SK-N-SH (cell line): ENCODE measurements at regions not wholly inside any gene's neighbourhood (a gene's known extent, or its start where the extent isn't known, plus 50 kb on each side); places are given as distances from the start of the nearest gene placed in this dataset.

Experiments used
- CTCF ChIA-PET: fragments of 300-600, 350-600 bp; formaldehyde crosslinking; extraction: SDS; loops from one replicate; lab custom pipeline; 2021; lab: Yijun Ruan, JAX
- POLR2A ChIA-PET: fragments of 350-600 bp; sonication (Branson Sonifier 250); formaldehyde crosslinking; extraction: SDS; loops from one replicate; lab custom pipeline; 2020; ENCODE audit warnings: antibody characterized with exemption, inconsistent platforms; lab: Yijun Ruan, JAX
- DNase-seq: peaks from one replicate; pipeline ENCODE4 v3.0.0; 2012
- H2AFZ ChIP-seq: fragments of 200-600 bp; sonication (generic); 2 replicates; pipeline ENCODE4 v1.8.1; 2016; ENCODE audit warnings: antibody characterized with exemption, mild to moderate bottlenecking, low read depth
- H3F3A ChIP-seq: fragments of 200-600 bp; sonication (generic); replicated peaks from 2 replicates; pipeline ENCODE3; 2016; ENCODE audit warnings: antibody characterized with exemption, mild to moderate bottlenecking; ENCODE audit not compliant: insufficient read depth
- H3K27ac ChIP-seq, 2 experiments: fragments of 200-500 bp in 1 of 2; fragments of 200-600 bp in 1 of 2; sonication (Bioruptor generic) in 1 of 2; sonication (generic), shearing (Covaris generic) in 1 of 2; 2 replicates each; pipeline versions ENCODE4 v1.5.1 to v1.6.1; 2014 to 2016; ENCODE audit warnings: low read depth in 2 of 2, inconsistent platforms in 1 of 2, low read length in 1 of 2, mild to moderate bottlenecking in 1 of 2, mixed read lengths in 1 of 2
- H3K27me3 ChIP-seq: fragments of 200-600 bp; sonication (generic), shearing (Covaris generic); 2 replicates; pipeline ENCODE4 v1.6.1; 2016; ENCODE audit warnings: mixed run types; ENCODE audit not compliant: insufficient read depth
- H3K36me3 ChIP-seq, 2 experiments: fragments of 200-500 bp in 1 of 2; fragments of 200-600 bp in 1 of 2; sonication (Bioruptor generic) in 1 of 2; sonication (generic) in 1 of 2; replicated peaks in 1 of 2; 2 replicates each; pipeline versions ENCODE3 to v1.5.1; 2014 to 2016; ENCODE audit warnings: low read length in 1 of 2, mild to moderate bottlenecking in 1 of 2; ENCODE audit not compliant: insufficient read depth in 2 of 2, control insufficient read depth in 1 of 2
- H3K4me1 ChIP-seq, 2 experiments: fragments of 200-500 bp in 1 of 2; fragments of 200-600 bp in 1 of 2; sonication (Bioruptor generic) in 1 of 2; sonication (generic), shearing (Covaris generic) in 1 of 2; 2 replicates each; pipeline versions ENCODE4 v1.5.1 to v1.6.1; 2014 to 2016; ENCODE audit warnings: low read depth in 1 of 2, low read length in 1 of 2, mixed run types in 1 of 2; ENCODE audit not compliant: insufficient read depth in 2 of 2, control insufficient read depth in 1 of 2
- H3K4me2 ChIP-seq: fragments of 200-600 bp; sonication (generic), shearing (Covaris generic); 2 replicates; pipeline ENCODE4 v1.6.1; 2017; ENCODE audit warnings: mixed run types
- H3K4me3 ChIP-seq, 2 experiments: fragments of 200-500 bp in 1 of 2; fragments of 200-600 bp in 1 of 2; sonication (Bioruptor generic) in 1 of 2; sonication (generic), shearing (Covaris generic) in 1 of 2; 2 replicates each; pipeline versions ENCODE4 v1.5.1 to v1.8.1; 2014 to 2016; ENCODE audit warnings: low read depth in 2 of 2, inconsistent platforms in 1 of 2, low read length in 1 of 2, mild to moderate bottlenecking in 1 of 2, mixed read lengths in 1 of 2, moderate library complexity in 1 of 2
- H3K79me2 ChIP-seq: fragments of 200-600 bp; sonication (generic); 2 replicates; pipeline ENCODE4 v1.8.1; 2017; ENCODE audit warnings: mild to moderate bottlenecking; ENCODE audit not compliant: insufficient read depth
- H3K9ac ChIP-seq: fragments of 200-600 bp; sonication (generic); 2 replicates; pipeline ENCODE4 v1.6.1; 2017; ENCODE audit warnings: mixed run types
- H3K9me2 ChIP-seq: fragments of 200-600 bp; sonication (generic); 2 replicates; pipeline ENCODE4 v1.6.1; 2017; ENCODE audit warnings: mixed run types
- H3K9me3 ChIP-seq: fragments of 200-600 bp; sonication (generic); 2 replicates; pipeline ENCODE4 v1.6.1; 2017; ENCODE audit warnings: mixed run types, mild to moderate bottlenecking, moderate library complexity
- H4K20me1 ChIP-seq: fragments of 200-600 bp; sonication (generic); 2 replicates; pipeline ENCODE4 v1.6.1; 2017; ENCODE audit warnings: mild to moderate bottlenecking, mixed run types; ENCODE audit not compliant: insufficient read depth
- CHD2 ChIP-seq: fragments of 150-350 bp; IDR thresholded peaks from 2 replicates; pipeline ENCODE4 v1.6.1; 2018; ENCODE audit warnings: low read length; ENCODE audit not compliant: partially characterized antibody
- EZH2phosphoT487 ChIP-seq: fragments of 200-600 bp; sonication (generic); IDR thresholded peaks from 2 replicates; pipeline ENCODE4 v1.6.1; 2017; ENCODE audit warnings: low read depth, mixed run types, mild to moderate bottlenecking, antibody characterized with exemption, moderate library complexity, borderline replicate concordance
- FOXM1 ChIP-seq: IDR thresholded peaks from 2 replicates; pipeline ENCODE4 v1.4.0; 2012; ENCODE audit warnings: low read depth, mild to moderate bottlenecking
- GABPA ChIP-seq: IDR thresholded peaks from 2 replicates; pipeline ENCODE4 v1.4.0; 2012; ENCODE audit warnings: low read depth, mild to moderate bottlenecking
- MEF2A ChIP-seq: IDR thresholded peaks from 2 replicates; pipeline ENCODE4 v1.4.0; 2012; ENCODE audit warnings: low read depth, borderline replicate concordance
- MXI1 ChIP-seq: IDR thresholded peaks from 2 replicates; pipeline ENCODE4 v1.6.1; 2012; ENCODE audit warnings: mild to moderate bottlenecking, low read depth, low read length, improper control_type of control experiment
- NFIC ChIP-seq: IDR thresholded peaks from 2 replicates; pipeline ENCODE4 v1.4.0; 2012; ENCODE audit warnings: borderline replicate concordance
- RFX5 ChIP-seq: IDR thresholded peaks from 2 replicates; pipeline ENCODE4 v1.6.1; 2012; ENCODE audit warnings: mild to moderate bottlenecking, improper control_type of control experiment, low read length
- RXRA ChIP-seq: IDR thresholded peaks from 2 replicates; pipeline ENCODE4 v1.4.0; 2012; ENCODE audit warnings: low read depth, mild to moderate bottlenecking, borderline replicate concordance
- SIN3A ChIP-seq: IDR thresholded peaks from 2 replicates; pipeline ENCODE4 v1.6.1; 2012; ENCODE audit warnings: low read depth, mild to moderate bottlenecking, low read length, moderate library complexity, borderline replicate concordance
- SMC3 ChIP-seq: IDR thresholded peaks from 2 replicates; pipeline ENCODE4 v1.6.1; 2012; ENCODE audit warnings: low read depth, low read length, improper control_type of control experiment
- TAF1 ChIP-seq: IDR thresholded peaks from 2 replicates; pipeline ENCODE4 v1.6.1; 2012; ENCODE audit warnings: low read depth, mild to moderate bottlenecking, low read length, moderate library complexity, borderline replicate concordance
- TCF12 ChIP-seq: IDR thresholded peaks from 2 replicates; pipeline ENCODE4 v1.4.0; 2012
- TEAD4 ChIP-seq: IDR thresholded peaks from 2 replicates; pipeline ENCODE4 v1.4.0; 2012; ENCODE audit warnings: mild to moderate bottlenecking, borderline replicate concordance; ENCODE audit not compliant: insufficient read depth
- YY1 ChIP-seq: IDR thresholded peaks from 2 replicates; pipeline ENCODE4 v1.4.0; 2012; ENCODE audit warnings: low read depth, mild to moderate bottlenecking
- WGBS: methylation state at CpG from one replicate; pipeline ENCODE4 v1.1.6; 2017; ENCODE audit warnings: low lambda C conversion rate; 5-methylcytosine and 5-hydroxymethylcytosine counted together
- TF ChIP-seq, protein P1 (sequence below): fragments of 200-600 bp; sonication (generic); IDR thresholded peaks from 2 replicates; pipeline ENCODE4 v1.6.1; 2017; ENCODE audit warnings: antibody characterized with exemption, mild to moderate bottlenecking, moderate library complexity
- TF ChIP-seq, protein P2 (sequence below): fragments of 150-350 bp; IDR thresholded peaks from 2 replicates; pipeline ENCODE4 v1.6.1; 2016; ENCODE audit warnings: mild to moderate bottlenecking, low read depth, low read length
- TF ChIP-seq, protein P3 (sequence below): IDR thresholded peaks from 2 replicates; pipeline ENCODE4; 2012
- TF ChIP-seq, protein P4 (sequence below): IDR thresholded peaks from 2 replicates; pipeline ENCODE4 v1.4.0; 2012; ENCODE audit warnings: low read depth

DNA sequence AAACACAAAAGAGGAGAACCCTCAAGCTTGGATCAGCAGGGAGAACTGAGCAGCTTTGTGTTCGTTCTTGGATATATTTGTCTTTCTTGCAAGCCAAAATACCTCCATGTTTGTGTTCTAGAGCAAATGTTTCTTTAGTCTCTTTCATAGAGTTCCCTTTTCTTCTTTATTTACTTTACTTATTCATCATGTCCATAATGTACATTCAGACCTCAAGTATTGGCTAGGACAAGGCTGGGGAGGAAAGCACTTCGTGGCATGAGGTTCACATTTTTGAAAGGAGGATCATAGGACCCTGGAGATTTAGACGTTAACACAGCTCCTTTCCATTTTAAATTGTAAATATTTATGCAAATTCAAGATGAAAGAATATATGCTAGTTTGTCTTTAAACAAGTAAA lies 590.2 kb upstream of the MEF2C start (continued):
- TF ChIP-seq, protein P1, sequence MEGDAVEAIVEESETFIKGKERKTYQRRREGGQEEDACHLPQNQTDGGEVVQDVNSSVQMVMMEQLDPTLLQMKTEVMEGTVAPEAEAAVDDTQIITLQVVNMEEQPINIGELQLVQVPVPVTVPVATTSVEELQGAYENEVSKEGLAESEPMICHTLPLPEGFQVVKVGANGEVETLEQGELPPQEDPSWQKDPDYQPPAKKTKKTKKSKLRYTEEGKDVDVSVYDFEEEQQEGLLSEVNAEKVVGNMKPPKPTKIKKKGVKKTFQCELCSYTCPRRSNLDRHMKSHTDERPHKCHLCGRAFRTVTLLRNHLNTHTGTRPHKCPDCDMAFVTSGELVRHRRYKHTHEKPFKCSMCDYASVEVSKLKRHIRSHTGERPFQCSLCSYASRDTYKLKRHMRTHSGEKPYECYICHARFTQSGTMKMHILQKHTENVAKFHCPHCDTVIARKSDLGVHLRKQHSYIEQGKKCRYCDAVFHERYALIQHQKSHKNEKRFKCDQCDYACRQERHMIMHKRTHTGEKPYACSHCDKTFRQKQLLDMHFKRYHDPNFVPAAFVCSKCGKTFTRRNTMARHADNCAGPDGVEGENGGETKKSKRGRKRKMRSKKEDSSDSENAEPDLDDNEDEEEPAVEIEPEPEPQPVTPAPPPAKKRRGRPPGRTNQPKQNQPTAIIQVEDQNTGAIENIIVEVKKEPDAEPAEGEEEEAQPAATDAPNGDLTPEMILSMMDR: no peak
- TF ChIP-seq TAF1 (no peak), CHD2 (no peak), GABPA (no peak), MXI1 (no peak)

DNA sequence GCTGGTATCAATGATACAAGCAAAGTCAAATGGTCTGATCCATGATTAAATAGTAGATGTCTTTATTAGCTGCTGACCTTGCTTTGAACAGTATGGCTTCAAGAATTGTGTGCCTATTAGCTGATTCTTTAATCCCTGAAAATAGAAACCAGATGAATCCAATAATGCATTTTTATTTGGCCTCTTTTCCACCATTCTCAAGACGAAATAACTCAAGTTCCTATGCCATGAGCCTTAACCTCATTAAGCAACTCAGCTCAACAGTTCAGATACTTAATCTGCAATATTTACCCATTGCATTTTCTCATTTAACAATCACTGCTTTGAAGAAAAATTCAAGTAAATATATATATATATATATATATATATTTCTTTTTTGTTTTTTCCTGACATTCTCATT lies 588.6 kb upstream of the MEF2C start:
- Histone ChIP-seq H3K27ac (no peak overlapping the region), H3K4me2 (no peak overlapping the region), H2AFZ (no peak overlapping the region), H3K79me2 (no peaks in the 10 kb centered on the region), H3K9me2 (no peaks in the 10 kb centered on the region), H3K4me3 (no peak overlapping the region), H3K36me3 (no peaks in the 10 kb centered on the region), H3K4me1 (no peaks in the 10 kb centered on the region; a peak in 1 of 4 replicates), H3F3A (no peaks in the 10 kb centered on the region), H3K9me3 (no peaks in the 10 kb centered on the region), H3K9ac (no peak overlapping the region), H4K20me1 (no peaks in the 10 kb centered on the region), H3K27me3 (no peaks in the 10 kb centered on the region)
- DNase-seq: no peak
- WGBS: 23% methylated on average over 1 of the region's 1 CpG
- TF ChIP-seq RXRA (no peak), MXI1 (no peak), TAF1 (no peak), TEAD4 (no peak)
- TF ChIP-seq, protein P2, sequence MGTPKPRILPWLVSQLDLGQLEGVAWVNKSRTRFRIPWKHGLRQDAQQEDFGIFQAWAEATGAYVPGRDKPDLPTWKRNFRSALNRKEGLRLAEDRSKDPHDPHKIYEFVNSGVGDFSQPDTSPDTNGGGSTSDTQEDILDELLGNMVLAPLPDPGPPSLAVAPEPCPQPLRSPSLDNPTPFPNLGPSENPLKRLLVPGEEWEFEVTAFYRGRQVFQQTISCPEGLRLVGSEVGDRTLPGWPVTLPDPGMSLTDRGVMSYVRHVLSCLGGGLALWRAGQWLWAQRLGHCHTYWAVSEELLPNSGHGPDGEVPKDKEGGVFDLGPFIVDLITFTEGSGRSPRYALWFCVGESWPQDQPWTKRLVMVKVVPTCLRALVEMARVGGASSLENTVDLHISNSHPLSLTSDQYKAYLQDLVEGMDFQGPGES: no peak
- CTCF ChIA-PET: no interaction called here
- POLR2A ChIA-PET: no interaction called here

DNA sequence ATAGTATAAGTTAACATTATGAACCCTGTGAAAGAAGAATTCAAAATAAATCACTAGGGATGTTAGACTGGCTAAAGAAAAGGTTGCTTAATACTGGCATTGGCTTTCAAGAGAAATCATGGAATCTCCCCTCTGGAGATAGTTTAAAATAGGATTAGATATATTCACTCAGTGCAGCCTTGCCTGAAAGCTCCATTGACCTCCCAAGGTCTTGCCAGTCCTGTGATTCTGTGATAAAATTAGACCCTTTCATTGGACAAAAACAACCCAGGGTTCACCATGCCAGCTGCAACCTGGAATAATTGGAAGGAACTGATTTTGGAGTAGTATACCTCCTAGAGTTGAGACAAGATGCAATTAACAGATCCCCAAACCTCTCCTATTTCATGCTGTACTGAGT lies 588.1 kb upstream of the MEF2C start:
- no peaks in the 10 kb centered on the region for H3K79me2 ChIP-seq
- H3K36me3 ChIP-seq: no peaks in the 10 kb centered on the region
- H3K4me2 ChIP-seq: no peak overlapping the region
- no peaks in the 10 kb centered on the region for H3K9me2 ChIP-seq
- no peaks in the 10 kb centered on the region for H3F3A ChIP-seq
- no peak for DNase-seq
- POLR2A ChIA-PET: no interaction called here
- H3K9me3 ChIP-seq: no peaks in the 10 kb centered on the region
- no peak overlapping the region for H2AFZ ChIP-seq
- H3K9ac ChIP-seq: no peak overlapping the region
- no peaks in the 10 kb centered on the region; a peak in 1 of 4 replicates for H3K4me1 ChIP-seq
- no peak overlapping the region for H3K4me3 ChIP-seq
- no peak overlapping the region for H3K27ac ChIP-seq
- H3K27me3 ChIP-seq: no peaks in the 10 kb centered on the region
- CTCF ChIA-PET: no interaction called here
- H4K20me1 ChIP-seq: no peaks in the 10 kb centered on the region
- TF ChIP-seq, protein P1: no peak
- TF ChIP-seq, protein P2: no peak
- TF ChIP-seq TAF1 (no peak), RFX5 (no peak), SMC3 (no peak), MEF2A (no peak), FOXM1 (no peak), EZH2phosphoT487 (no peak), TCF12 (no peak), NFIC (no peak), YY1 (no peak), SIN3A (no peak), RXRA (no peak), CHD2 (no peak)
- TF ChIP-seq, protein P3, sequence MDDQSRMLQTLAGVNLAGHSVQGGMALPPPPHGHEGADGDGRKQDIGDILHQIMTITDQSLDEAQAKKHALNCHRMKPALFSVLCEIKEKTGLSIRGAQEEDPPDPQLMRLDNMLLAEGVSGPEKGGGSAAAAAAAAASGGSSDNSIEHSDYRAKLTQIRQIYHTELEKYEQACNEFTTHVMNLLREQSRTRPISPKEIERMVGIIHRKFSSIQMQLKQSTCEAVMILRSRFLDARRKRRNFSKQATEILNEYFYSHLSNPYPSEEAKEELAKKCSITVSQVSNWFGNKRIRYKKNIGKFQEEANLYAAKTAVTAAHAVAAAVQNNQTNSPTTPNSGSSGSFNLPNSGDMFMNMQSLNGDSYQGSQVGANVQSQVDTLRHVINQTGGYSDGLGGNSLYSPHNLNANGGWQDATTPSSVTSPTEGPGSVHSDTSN: no peak
- TF ChIP-seq, protein P4, sequence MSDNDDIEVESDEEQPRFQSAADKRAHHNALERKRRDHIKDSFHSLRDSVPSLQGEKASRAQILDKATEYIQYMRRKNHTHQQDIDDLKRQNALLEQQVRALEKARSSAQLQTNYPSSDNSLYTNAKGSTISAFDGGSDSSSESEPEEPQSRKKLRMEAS: no peak
